Neutrophil (primary cell): ENCODE measurements at regions not wholly inside any gene's neighbourhood (a gene's known extent, or its start where the extent isn't known, plus 50 kb on each side); places are given as distances from the start of the nearest gene placed in this dataset.
"Not testable (repeated sequence)": the region's sequence is repeated elsewhere in the genome, so short reads cannot be mapped to it uniquely, and the experiment has no call there.

Experiments
- H3K27ac ChIP-seq: fragments of 200-600 bp; sonication (generic); 2 replicates; pipeline ENCODE4 v1.5.1; 2016; ENCODE audit warnings: mild to moderate bottlenecking, moderate library complexity
- H3K27me3 ChIP-seq: fragments of 200-600 bp; sonication (generic); 2 replicates; pipeline ENCODE4 v1.6.0; 2016; ENCODE audit warnings: mild to moderate bottlenecking
- H3K36me3 ChIP-seq: fragments of 200-600 bp; sonication (generic); 2 replicates; pipeline ENCODE4 v1.5.1; 2017
- H3K4me1 ChIP-seq, 2 experiments: fragments of 200-600 bp in 1 of 2; sonication (generic) in 1 of 2; 1 replicate in 1 of 2; 2 replicates in 1 of 2; pipeline versions ENCODE4 v1.5.1 to v1.6.1; 2013 to 2016; ENCODE audit warnings: low read depth in 1 of 2, low read length in 1 of 2, mild to moderate bottlenecking in 1 of 2, moderate library complexity in 1 of 2; ENCODE audit not compliant: control insufficient read depth in 1 of 2, insufficient read depth in 1 of 2
- H3K4me3 ChIP-seq, 2 experiments: fragments of 200-600 bp in 1 of 2; sonication (generic) in 1 of 2; 1 replicate in 1 of 2; 2 replicates in 1 of 2; pipeline ENCODE4 v1.5.1; 2013 to 2016; ENCODE audit warnings: low read depth in 1 of 2, low read length in 1 of 2, mild to moderate bottlenecking in 1 of 2, moderate library complexity in 1 of 2
- H3K9me3 ChIP-seq: fragments of 200-600 bp; sonication (generic); 2 replicates; pipeline ENCODE4 v1.5.1; 2016
- CTCF ChIP-seq: fragments of 200-600 bp; sonication (generic); IDR thresholded peaks from 2 replicates; pipeline ENCODE4 v1.5.1; 2016; ENCODE audit warnings: antibody characterized with exemption

- Histone ChIP-seq H3K4me3 (no peak overlapping the region), H3K36me3 (no peaks in the 10 kb centered on the region), H3K27ac (no peak overlapping the region), H3K4me1 (no peaks in the 10 kb centered on the region), H3K27me3 (no peaks in the 10 kb centered on the region), H3K9me3 (no peaks in the 10 kb centered on the region)
- TF ChIP-seq CTCF = no peak
These were observed 102.6 kb downstream of the CAAP1 start for GRCh38 chr9:26789959-26790358.

- Histone ChIP-seq H3K4me3 (no peak overlapping the region), H3K27ac (no peak overlapping the region), H3K9me3 (no peaks in the 10 kb centered on the region), H3K4me1 (no peaks in the 10 kb centered on the region), H3K27me3 (no peaks in the 10 kb centered on the region), H3K36me3 (no peaks in the 10 kb centered on the region)
- TF ChIP-seq CTCF = no peak
These were observed 106.0 kb downstream of the CAAP1 start for GRCh38 chr9:26786564-26786963.

- TF ChIP-seq CTCF = no peak
- Histone ChIP-seq H3K36me3 (no peaks in the 10 kb centered on the region), H3K9me3 (no peaks in the 10 kb centered on the region), H3K27ac (no peak overlapping the region), H3K27me3 (no peaks in the 10 kb centered on the region), H3K4me1 (no peaks in the 10 kb centered on the region), H3K4me3 (no peak overlapping the region)
These were observed 109.7 kb downstream of the CAAP1 start for GRCh38 chr9:26782899-26783298.

- H3K4me1 ChIP-seq = no peaks in the 10 kb centered on the region
- H3K4me3 ChIP-seq = no peak overlapping the region
- H3K9me3 ChIP-seq = no peaks in the 10 kb centered on the region
- TF ChIP-seq CTCF = no peak
- H3K27ac ChIP-seq = no peak overlapping the region
- H3K36me3 ChIP-seq = no peaks in the 10 kb centered on the region
- no peaks in the 10 kb centered on the region for H3K27me3 ChIP-seq
These were observed 110.7 kb downstream of the CAAP1 start for GRCh38 chr9:26781906-26782305.

GRCh38 chr9:26780307-26780706, 112.3 kb downstream of the CAAP1 start:
- not testable (repeated sequence) for H3K27me3 ChIP-seq, H3K4me1 ChIP-seq, H3K4me3 ChIP-seq, H3K27ac ChIP-seq, H3K36me3 ChIP-seq, H3K9me3 ChIP-seq

- TF ChIP-seq CTCF = no peak
- no peak overlapping the region for H3K4me3 ChIP-seq
- no peaks in the 10 kb centered on the region for H3K36me3 ChIP-seq
- H3K9me3 ChIP-seq = no peaks in the 10 kb centered on the region
- no peaks in the 10 kb centered on the region for H3K27me3 ChIP-seq
- no peaks in the 10 kb centered on the region for H3K4me1 ChIP-seq
- H3K27ac ChIP-seq = no peak overlapping the region
These were observed 113.5 kb downstream of the CAAP1 start for GRCh38 chr9:26779062-26779461.
